DMS 273 treated with DMSO at 0.1 percent for 48 hours (cell line): ENCODE measurements at regions not wholly inside any gene's neighbourhood (a gene's known extent, or its start where the extent isn't known, plus 50 kb on each side); places are given as distances from the start of the nearest gene placed in this dataset.

Experiments used
- DNase-seq: peaks from one replicate; lab custom pipeline; 2025; lab: John Stamatoyannopoulos, UW

DNA sequence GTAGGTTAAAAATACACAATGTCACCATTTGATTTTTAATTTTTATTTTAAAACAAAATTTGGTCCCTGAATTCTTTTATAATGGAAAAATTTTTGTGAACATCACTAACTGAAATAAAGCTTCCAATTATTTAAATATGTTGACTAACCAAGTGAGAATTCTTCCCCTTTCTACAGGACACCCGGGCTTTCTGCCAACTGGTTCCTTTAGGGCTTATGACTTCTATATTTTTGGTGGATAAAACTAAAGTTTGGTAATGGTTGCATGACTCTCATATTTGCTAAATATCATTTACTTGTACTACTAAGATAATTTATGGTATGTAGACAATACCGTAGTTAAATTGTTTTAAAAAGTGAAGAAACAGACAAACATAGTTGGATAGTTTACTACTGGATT, 291.0 kb upstream of the DOK6 start:
- no peak for DNase-seq

DNA sequence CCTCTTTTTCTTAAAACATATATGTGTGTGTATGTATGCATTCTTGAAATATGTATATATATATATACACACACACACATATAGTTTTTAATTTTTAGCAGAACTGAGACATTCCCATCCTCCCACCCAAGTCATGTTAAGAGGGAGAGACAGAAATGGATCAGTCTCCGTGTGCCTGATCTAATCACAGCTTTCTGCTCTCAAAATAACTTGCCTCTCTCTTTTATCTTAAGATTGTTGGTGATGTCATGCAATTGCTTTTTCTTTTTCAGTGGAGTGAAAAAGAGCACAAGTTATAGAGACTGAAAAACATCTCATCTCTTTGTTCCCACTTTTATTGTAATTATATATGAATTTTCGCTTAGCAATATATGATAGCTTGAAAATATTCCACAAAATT, 279.9 kb upstream of the DOK6 start:
- no peak for DNase-seq

DNA sequence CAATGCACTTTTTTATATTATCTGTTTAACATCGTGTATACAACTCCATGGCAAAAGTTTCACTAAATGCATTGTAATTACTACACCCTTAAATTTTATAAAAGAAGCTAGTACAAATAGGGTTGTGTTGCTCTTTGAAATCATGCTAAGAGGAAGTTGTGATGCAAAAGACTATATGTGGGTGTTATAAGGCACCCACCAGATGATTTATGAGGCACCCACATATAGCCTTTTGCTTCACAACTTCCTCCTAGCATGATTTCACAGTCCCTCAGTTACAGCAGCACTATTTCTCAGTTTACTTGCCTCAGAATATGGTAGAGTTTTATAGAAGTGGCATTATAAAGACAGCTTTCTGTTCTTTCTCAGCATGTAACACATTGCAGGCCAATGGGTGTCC, 277.3 kb upstream of the DOK6 start:
- DNase-seq, result no peak

DNA sequence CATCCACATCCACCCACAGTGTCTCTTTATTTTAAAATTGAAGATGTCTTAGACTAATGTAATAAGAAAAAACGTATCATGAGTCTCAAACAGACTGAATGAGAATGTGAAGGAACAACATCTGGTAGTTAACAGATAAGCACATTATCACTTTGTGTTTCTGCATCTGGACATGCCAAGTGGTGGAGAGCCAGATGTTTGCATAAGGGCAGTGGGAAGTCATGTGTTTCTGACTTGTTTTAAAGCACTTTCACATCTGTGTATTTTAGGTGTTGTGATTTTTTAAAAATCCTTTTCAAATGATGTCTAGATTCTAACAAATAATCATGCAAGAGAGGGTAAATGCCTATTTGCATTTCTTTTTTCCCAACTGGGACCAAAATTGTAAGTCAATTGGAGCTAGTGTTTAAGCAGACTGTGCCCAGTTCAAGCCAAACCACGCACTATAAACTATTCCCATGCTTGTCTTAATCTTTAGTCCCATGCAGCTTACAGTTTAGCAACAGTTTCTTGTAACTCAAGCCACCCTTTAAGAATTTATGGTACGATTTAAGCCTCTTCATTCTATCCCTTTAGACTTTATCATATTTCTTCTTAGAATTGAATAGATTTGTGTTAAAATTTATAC, 272.7 kb upstream of the DOK6 start:
- DNase-seq, result no peak

DNA sequence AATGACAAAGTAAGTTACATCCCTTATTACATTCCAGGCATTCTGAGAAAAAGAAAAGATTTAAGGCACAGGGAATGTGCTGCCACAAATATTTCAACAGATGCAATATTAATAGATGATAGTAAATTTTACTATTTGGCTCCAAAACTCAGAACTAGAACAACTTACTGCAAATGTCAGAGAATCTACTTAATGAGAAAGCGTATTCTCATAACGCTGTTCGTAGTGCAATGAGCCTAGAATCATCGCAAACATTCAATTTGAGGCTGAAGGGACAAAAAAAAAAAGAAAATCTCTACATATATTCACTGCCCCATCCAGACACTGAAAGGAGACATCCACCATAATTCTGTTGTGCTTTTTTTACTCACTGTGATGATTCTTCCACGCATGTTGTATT, 272.1 kb upstream of the DOK6 start:
- no peak for DNase-seq

DNA sequence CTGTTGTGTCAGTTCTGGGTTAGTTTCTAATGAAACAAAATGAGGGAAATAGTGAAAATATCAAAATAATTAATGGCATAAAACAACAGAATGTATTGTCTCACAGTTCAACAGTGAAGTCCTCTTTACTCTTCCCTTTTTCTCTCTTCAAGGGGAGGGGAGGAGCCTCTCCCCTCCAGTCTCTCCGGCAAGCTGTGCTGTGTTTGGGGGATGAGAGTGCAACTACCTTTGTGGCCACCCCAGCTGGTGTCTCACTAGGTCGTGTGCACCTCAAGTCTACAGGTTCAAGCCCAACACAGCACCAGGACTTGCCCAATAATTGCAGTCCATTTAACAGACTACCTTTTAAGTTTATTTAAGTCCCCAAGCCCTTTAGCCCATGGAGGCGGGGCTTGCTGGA, 271.7 kb upstream of the DOK6 start:
- DNase-seq, result no peak

DNA sequence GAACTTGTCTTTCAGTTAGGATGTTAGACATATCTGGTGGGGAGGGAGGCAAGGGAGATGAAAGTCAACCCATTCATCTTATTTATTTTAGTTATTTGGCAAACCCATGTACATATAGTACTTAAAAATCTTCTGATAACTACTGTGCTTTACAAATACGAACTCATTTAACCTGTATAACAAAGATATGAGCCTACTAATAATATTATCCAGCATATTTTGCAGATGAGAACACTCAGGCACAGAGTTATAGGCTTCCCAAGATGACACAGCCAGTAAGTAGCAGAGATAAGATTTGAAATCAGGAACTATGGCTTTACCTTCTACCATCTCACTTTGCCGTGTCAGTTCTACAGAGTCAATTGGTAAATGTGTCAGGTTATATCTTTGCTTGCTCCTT, 262.6 kb upstream of the DOK6 start:
- no peak for DNase-seq

DNA sequence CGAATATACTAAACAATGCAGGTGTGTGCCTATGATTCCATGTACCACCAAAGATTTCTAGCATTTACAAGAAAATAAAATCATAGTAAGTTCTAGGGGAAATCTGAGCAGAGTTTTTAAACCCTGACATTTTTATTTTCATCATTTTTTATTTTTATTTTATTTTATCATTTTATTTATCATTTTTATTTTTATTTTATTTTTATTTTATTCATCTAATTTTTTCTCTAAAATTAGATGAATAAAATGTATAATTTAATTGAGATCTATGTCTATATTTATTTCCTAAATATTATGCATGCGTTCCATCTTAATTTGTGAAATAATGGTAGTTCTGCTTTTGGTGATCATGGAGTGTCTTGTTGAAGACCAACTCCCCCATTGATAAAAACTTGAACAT, 257.6 kb upstream of the DOK6 start:
- no peak for DNase-seq

DNA sequence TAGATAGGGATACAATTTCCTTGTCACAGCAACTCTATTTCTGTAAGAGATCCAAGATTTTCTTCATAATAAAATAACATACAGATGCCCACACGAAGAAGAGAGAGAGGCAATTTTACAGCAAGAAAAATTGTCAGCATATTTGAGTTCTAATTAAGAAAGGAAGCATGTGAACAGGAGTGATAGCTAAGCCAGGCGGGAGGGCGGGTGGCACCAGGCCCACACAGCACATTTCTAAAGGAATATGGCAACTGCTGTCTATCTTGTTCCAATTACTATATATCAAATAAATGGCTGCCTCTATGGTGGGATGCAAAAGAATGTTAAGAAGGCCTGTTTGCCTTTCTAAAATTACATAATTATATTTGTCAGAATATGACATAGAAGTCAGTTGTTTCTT, 248.3 kb upstream of the DOK6 start:
- no peak for DNase-seq

DNA sequence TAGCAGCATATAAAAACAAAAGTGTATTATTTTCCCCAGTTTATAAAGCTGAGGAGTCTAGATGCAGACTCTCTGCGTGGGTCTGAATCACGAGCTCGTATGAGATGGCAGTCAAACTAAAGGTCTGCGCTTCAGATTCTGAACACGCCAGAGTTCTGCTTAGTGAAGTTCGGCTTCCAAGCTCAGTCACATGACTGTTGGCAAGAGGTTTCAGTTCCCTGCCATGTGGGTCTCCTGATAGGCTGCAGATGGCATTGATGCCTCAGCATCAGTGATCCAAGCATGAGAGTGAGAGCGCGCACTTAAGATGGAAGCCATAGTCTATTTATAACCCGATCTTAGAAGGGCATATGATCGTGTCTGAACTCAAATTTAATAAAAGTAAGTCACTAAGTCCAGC, 242.8 kb upstream of the DOK6 start:
- DNase-seq, result no peak

DNA sequence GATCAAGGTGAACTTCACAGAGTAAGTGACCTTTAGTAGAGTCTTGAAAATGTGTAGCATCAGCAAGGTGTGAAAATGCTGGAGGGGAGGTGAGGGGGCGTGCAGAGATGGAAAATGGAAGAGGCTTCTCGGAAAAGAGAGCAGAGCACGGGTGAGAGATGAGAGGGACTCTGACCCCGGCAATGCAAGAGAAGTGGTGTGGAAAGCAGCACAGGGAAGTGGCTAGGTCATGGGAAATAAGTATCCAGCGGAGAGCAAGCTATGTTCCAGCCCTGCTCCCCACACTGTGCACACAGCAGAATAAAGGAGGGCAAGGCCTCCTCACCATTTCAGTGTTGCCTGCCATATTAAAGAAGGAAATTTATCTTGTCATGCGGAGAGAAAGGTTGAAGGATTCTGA, 241.7 kb upstream of the DOK6 start:
- DNase-seq, result no peak

DNA sequence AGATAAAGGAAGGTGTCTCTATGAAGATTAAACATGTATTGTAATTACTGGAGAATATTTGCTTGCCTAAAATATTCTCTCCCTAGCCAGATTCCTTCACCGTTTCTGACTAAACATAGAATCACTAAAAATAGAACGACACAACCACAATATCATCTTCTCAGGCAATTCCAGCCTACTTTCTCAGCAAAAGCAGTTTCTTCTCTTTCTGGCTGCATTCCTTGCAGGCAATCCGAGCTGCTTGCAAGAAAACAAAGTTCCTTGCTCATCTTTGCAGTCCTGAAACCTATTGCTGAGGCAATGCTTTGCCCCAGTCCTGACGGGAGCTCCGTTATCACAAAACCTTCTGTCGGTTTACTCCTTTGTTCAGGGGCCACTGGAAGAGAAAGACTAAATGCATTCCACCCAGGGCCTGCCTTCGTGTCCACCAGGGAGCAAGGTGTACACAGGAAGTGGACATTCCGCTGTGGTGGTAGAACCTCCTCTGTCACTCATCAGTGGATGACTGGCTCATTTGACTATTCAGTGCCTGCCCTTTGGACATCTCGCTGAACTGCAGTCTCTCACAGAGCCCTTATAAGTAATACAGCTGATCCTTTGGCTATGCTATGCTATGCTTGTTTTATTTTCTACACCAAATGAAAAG, 239.2 kb upstream of the DOK6 start:
- DNase-seq, result no peak

DNA sequence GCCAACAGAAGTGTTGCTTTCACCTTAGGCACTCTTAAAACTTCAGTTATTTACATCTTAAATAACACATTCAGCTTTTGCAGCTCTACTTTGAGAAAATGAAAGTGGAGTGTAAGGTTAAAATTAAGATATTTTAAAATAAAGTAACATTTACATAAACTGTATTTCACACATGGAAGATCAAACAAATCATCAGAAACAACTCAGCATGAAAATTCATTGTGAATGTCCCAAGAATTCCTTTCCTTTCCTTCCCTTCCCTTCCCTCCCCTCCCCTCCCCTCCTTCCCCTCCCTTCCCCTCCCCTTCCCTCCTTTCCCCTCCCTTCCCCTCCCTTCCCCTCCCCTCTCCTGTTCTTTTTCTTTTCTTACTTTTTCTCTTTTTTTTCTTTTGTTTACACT, 238.0 kb upstream of the DOK6 start:
- DNase-seq, result no peak

DNA sequence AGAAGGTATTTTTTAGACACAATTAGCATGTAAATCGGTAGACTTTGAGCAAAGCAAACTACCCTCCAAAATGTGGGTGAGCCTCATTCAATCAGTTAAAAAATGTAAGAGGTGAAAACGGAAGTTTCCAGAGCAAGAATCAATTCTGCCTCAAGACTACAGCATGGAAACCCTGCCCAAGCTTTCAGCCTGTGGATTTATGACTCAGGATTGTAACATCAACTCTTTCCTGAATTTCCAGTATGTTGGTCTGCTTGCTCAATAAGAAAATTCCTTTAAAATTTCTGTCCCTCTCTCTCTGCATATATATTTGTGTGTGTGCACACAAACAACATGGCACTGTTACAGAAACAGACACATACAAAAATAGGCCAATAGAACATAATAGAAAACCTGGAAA, 228.6 kb upstream of the DOK6 start:
- no peak for DNase-seq

DNA sequence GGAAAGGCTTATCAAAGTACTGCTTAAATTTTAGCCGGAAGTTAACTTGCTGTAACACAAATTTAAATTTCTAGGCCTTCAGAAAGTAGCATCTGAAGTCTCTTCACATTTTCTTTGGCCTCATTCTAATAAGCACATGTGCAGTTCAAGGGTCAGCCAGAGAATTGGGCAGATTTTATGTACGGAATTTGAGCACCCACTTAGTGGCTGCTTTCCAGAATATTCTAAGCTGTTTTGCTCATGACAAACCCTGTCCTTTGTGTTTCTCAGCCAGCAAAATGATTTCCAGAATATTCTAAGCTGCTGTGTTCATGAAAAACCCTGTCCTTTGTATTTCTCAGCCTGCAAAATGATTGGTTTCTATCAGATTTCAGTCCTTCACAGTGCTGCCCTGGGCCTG, 225.0 kb upstream of the DOK6 start:
- DNase-seq, result no peak

DNA sequence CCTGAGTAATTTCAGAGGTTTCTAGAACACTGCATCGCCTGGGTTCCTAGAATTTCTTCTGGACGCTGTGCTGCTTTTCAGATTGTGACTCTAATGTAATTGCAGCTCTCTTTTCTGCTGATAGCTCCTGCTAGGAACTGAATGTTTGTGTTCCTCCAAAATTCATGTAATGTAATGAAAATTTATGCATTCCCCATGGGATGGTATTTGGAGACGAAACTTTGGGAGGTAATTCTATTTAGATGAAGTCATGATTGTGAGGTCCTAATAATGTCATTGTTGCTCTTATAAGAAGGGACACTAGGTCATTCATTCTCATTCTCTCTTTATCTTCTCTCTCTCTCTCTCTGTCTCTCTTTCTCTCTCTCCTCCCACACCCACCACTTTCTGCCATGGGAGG, 223.9 kb upstream of the DOK6 start:
- no peak for DNase-seq

DNA sequence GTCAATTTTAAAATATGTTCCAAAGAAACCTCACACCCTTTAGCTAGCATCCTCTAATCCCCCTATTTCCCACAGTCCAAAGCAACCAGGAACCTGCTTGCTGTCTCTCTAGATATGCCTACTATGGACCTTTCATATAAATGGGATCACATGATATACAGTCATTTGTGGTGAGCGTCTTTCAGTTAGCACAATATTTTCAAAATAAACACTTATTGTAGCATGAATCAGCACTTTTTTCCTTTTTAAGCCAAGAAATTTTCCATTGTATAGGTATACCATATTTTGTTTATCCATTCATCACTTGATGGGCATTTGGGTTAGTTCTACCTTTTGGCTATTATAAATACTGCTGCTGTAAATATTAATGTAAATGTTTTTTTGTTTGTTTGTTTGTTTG, 223.0 kb upstream of the DOK6 start:
- DNase-seq, result no peak

DNA sequence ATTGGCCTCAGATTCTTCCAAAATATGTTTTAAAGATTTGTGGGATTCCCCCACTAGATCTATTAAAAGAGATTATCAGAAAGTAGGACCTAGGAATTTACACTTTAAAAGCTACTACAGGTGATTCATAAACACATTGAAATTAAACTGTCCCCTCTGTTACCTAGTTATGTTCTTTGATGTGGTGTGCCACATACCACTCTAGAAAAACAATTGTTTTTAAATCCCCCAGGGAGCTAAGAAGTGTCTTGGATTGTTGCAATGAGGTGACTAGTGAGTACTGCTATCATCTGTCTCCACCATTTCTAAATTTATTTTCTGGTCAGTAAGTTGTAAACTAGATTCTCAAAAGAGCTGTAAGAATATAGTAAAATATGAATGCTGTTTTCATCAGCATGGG, 214.5 kb upstream of the DOK6 start:
- DNase-seq, result no peak

DNA sequence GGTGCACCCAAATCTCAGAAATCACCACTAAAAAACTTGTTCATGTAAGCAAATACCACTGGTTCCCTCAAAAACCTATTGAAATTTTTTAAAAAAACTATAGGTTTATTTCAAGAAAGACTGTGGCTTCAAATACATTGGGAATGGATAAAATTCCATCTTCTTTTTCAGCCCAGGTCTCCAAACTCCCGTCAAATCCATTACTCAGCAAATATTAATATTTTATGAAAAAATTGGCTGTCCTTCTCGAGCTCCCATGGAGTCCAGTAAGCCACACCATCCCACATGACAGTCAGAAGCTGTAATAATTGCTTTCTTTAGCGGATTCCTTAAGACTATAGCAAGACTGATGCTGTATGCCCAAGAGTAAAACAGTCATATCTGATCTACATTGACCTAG, 204.4 kb upstream of the DOK6 start:
- no peak for DNase-seq

DNA sequence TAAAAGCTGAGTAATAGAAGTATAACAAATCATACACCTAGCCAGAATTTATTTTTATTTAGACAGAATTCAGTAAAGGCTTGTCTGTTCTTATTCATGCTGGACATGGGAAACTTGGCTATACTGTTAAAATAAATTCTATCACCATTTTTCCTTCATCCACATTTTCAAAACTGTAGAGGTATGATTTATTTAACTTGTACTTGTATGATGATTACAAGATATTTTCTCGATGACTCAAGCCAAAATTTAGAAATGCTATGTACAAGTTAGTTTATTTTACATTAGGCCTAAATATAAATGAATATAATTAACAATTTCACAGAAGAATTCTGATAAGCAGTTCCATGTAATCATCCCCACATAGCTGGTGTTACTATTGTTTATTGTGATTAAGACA, 194.8 kb upstream of the DOK6 start:
- DNase-seq, result no peak

DNA sequence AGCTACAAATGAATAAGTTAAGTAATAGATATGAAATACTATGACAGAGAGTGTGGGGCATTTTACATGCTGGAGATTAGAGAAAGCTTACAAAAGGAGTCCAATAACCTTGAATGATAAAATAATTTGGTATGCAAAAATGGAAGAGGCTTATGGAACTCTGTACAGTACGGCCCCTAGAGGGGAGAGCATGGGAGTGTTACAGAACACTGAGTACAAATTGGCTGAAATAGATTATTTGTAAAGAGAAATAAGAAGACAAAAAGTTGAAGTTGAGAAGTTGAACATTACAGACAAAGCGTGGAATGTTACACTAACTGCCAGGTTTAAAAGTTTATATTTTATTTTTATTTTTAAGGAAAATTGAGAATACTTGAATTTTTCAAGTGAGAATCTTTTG, 192.1 kb upstream of the DOK6 start:
- DNase-seq, result no peak

DNA sequence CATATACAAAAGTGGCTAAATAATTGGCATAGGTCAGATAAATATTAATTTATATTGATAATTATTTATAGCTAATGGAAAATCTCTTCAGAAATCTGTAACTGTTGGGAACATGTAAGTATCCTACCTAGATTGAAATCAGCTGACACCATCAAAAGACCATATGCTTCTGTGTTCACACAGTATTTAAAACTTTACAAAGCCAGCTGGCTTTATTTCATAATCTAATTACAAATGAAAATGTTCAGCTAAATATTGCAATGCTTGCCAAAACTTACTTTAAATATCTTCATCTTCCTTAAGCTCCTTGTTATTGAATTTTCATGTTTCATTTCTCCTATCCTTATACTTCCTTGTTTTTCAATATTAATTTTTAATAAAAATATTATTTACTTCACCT, 190.9 kb upstream of the DOK6 start:
- DNase-seq, result peak; percentile 41

DNA sequence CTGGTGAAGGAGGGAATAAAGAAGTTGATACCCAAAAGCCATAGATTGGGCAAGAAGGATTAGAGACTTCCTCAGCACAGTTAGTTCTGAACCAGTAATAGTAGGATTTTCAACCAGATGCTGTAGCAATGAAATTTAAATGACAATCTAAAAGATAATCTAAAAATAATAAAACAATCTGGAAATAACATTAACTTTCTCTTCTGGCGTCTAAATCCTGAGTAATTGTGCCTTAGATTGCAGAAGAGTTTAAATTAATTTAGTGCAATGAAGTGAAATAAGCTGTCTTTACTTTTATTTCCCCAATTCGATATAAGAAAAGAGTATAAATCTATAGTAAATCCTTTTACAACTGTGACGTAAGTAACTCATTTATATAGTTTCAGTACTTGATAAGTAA, 186.8 kb upstream of the DOK6 start:
- no peak for DNase-seq

DNA sequence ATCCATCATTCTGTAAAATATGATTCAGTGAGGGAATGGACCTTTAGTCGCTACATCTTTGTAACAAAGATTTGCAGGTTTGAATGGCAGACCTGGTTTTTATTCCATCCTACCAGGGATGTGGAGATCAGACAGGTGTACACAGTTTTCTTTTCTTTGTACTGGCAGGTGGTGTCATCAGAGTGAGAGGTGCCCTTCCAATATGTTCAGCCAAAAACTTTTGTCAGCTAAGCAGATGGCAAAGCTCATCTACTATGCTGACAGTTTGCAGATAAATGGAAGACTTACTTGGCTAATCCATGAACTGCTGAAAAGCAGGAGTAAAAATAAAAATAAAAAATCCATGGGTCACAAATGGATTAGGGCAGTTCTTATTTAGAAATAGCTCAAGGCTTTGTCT, 185.5 kb upstream of the DOK6 start:
- peak; percentile 35 for DNase-seq

DNA sequence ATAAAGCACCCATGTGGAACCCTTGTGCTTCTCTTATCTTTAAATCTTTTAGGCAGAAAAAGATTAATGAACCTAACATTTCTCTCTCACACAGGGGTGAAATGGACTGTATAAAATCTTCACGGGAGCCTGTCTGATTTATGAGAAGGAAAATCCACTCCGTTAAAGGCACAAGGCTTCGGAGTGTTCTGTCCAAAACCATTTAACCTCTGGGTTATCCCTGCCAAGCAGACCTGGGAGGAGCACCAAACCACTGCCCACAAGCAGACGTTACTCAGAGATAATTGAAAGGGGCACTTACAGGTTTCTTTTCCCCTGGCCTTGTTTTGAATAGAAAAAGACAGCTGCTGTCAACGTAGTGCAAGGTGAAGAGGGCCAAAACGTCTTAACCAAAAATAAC, 184.4 kb upstream of the DOK6 start:
- DNase-seq, result peak; percentile 30
